NCI-H1105 treated with DMSO at 0.1 percent for 48 hours (cell line): ENCODE measurements at regions not wholly inside any gene's neighbourhood (a gene's known extent, or its start where the extent isn't known, plus 50 kb on each side); places are given as distances from the start of the nearest gene placed in this dataset.
"Not testable (repeated sequence)": the region's sequence is repeated elsewhere in the genome, so short reads cannot be mapped to it uniquely, and the experiment has no call there.

Experiments used
- DNase-seq: peaks from one replicate; lab custom pipeline; 2025; lab: John Stamatoyannopoulos, UW

- DNase-seq: no peak
These were observed 173.3 kb upstream of the SPRED2 start for GRCh38 chr2:65605743-65606058.

GRCh38 chr2:65605058-65605742 lies 172.8 kb upstream of the SPRED2 start:
- DNase-seq: no peak

- no peak for DNase-seq
These were observed 171.8 kb upstream of the SPRED2 start for GRCh38 chr2:65604246-65604645.

GRCh38 chr2:65602603-65603235 lies 170.3 kb upstream of the SPRED2 start:
- no peak for DNase-seq

- DNase-seq: not testable (repeated sequence)
These were observed 168.5 kb upstream of the SPRED2 start for GRCh38 chr2:65600871-65601270.

- not testable (repeated sequence) for DNase-seq
These were observed 168.0 kb upstream of the SPRED2 start for GRCh38 chr2:65600351-65600750.

GRCh38 chr2:65599693-65600092 lies 167.3 kb upstream of the SPRED2 start:
- DNase-seq: no peak

GRCh38 chr2:65598996-65599395 lies 166.6 kb upstream of the SPRED2 start:
- no peak for DNase-seq

- DNase-seq: no peak
These were observed 165.9 kb upstream of the SPRED2 start for GRCh38 chr2:65598264-65598663.

GRCh38 chr2:65595630-65596029 lies 163.2 kb upstream of the SPRED2 start:
- DNase-seq: no peak

- DNase-seq: no peak
These were observed 161.8 kb upstream of the SPRED2 start for GRCh38 chr2:65594150-65594549.

GRCh38 chr2:65589667-65590066 lies 157.3 kb upstream of the SPRED2 start:
- DNase-seq: no peak

- no peak for DNase-seq
These were observed 155.4 kb upstream of the SPRED2 start for GRCh38 chr2:65587779-65588178.

GRCh38 chr2:65586516-65586915 lies 154.1 kb upstream of the SPRED2 start:
- no peak for DNase-seq

GRCh38 chr2:65583061-65583460 lies 150.7 kb upstream of the SPRED2 start:
- DNase-seq: no peak

- no peak for DNase-seq
These were observed 150.0 kb upstream of the SPRED2 start for GRCh38 chr2:65582364-65582763.

GRCh38 chr2:65580824-65581223 lies 148.4 kb upstream of the SPRED2 start:
- no peak for DNase-seq

- DNase-seq: no peak
These were observed 147.3 kb upstream of the SPRED2 start for GRCh38 chr2:65579506-65580235.

GRCh38 chr2:65577654-65578053 lies 145.3 kb upstream of the SPRED2 start:
- DNase-seq: no peak

- no peak for DNase-seq
These were observed 144.6 kb upstream of the SPRED2 start for GRCh38 chr2:65576861-65577601.

GRCh38 chr2:65576278-65576677 lies 143.9 kb upstream of the SPRED2 start:
- DNase-seq: no peak

GRCh38 chr2:65574993-65575392 lies 142.6 kb upstream of the SPRED2 start:
- no peak for DNase-seq
